ENCODE measurements at regions not wholly inside any gene's neighbourhood (a gene's known extent, or its start where the extent isn't known, plus 50 kb on each side); places are given as distances from the start of the nearest gene placed in this dataset.
"Not testable (repeated sequence)": the region's sequence is repeated elsewhere in the genome, so short reads cannot be mapped to it uniquely, and the experiment has no call there.

DNA sequence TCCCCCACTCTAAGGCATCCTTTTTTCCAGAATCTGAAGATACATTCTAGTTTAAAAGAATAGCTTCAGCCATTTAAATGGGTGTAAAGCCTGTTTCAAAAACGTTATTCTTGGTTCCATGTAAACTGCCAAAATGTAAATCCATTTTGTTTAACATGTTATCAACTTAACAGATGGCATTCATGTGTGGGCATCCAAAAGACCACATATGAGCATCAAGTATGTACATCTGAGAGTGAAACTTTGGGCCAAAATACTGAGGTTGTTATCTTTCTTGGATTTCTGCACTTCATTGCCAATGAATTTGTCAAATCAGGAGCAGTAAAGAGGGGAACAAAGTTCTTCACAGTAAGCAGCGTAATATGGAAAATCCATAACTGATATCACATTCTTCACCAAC, 395.4 kb downstream of the ZNF804A start:
- no peak for DNase-seq

DNA sequence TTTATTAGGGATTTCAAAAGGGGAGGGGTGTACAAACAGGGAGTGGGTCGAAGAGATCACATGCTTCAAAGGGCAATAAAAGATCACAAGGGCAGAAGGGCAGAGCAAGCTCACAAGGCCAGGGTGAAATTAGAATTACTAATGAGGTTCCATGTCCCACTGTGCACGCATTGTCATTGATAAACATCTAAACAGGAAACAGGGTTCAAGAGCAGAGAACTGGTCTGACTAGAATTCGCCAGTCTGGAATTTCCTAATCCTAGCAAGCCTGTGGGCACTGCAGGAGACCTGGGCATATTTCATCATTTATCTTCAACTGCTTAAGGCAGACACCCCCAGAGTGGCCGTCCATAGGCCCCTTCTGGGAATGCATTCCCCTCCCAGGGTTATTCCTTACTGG, 408.2 kb downstream of the ZNF804A start:
- DNase-seq: no peak

DNA sequence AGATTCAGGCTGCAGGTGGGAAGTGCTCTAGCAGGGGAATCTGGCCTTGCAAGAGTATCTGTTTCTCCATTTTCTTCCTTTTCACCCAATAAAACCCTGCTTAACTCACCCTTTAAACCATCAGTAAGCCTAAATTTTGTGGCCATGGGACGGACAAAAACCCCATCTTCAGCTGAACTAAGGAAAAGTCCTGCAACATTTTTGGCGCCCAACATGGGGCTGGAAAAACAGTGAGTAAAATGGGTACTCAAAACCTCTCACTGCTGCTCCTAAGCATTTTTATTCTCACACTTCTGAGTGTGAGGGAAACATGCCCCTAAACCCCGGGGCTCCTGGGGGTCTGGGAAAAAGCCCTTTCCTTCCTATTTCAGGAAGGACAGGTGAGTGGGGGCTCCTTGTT, 414.3 kb downstream of the ZNF804A start:
- DNase-seq: peak; percentile 10

DNA sequence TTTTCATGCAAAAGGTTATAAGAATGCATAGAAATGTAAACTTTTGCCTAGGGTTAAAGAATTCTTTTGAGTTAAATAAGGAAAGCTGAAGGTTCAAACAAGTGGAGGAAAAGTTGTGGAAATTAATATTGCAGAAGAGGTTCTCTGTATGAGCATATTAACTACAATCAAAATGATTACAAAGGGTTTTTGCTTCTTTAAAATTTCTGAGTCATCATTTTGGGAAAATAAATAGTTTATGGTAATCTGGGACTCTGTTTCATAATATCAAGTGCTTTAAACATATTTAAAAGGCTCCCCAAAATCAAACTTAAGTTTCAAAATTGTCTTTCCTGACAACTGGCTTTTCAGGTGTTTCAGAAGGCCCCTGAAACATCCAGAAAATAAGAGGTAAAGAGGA, 415.7 kb downstream of the ZNF804A start:
- DNase-seq: no peak

DNA sequence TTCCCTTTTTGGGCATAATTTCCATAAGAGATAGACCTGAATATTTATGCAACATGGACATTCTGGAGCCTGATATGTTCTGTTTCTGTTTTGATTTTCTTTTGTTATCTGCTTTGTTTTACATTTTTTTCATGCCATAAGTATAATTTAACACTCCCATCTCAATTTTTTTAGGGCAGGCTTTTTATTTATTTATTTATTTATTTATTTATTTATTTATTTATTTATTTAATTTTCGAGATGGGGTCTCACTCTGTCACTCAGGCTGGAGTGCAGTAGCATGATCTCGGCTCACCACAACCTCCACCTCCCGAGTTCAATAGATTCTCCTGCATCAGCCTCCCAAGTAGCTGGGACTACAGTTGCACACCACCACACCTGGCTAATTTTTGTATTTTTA, 427.6 kb downstream of the ZNF804A start:
- not testable (repeated sequence) for DNase-seq

DNA sequence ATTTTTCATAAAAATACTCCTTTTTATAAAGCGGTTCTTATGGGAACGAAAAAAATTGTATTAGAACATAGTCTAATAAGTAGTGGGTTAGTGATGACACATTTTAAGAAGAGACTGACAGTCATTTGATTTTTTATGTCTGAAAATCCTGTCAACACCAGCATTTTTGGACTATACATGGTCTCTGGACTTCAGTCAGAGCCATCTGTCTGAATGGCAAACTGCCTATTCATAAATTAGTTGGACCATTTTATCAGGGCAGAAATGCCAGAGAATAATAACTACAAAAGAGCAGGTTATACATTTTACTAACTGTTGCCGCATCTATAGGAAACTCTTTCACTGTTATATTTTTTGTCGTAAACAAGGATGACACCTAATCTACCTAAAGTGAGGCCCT, 437.6 kb downstream of the ZNF804A start:
- no peak for DNase-seq

DNA sequence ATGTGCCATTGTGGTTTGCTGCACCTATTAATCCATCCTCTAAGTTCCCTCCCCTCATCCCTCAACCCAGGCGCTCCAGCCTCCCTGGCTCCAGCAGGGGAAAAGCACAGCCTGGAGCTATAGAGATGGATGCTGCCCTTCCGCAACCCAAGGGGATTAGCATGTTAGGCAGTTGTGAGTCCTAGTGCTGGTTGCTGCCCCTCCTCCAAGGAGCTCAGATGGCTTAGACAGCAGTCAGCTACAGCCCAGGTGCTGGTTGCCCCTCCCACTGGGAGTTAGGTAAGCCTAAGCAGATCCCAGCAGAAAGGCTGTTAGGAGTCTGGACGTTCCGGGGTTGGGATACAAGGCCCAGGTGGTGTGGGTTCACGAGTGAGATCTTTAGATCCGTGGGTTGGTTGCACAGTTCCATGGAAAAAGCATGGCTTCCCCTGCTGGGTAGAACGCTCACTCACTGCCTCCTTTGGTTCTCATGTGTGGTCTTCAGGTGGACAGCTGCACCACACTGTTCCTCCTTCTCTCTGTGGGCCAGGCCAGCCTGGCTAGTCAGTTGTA, 446.1 kb downstream of the ZNF804A start:
- no peak for DNase-seq

DNA sequence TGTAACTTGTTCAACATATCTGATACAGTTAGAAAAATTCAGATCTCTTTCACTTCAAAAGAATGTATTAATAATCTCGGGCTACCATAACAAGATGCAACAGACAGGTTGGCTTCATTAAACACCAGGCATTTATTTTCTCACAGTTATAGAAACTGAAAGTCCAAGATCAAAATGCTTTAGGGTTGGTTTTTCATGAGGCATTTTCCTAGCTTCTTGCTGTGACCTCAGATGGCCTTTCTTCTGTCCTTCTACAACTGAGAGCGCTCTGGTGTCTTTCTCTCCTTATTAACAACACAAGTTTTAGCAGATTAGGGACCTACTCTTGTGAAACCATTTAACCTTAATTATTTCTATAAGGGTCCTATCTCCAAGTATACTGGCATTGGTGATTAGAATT, 452.5 kb downstream of the ZNF804A start:
- no peak for DNase-seq

DNA sequence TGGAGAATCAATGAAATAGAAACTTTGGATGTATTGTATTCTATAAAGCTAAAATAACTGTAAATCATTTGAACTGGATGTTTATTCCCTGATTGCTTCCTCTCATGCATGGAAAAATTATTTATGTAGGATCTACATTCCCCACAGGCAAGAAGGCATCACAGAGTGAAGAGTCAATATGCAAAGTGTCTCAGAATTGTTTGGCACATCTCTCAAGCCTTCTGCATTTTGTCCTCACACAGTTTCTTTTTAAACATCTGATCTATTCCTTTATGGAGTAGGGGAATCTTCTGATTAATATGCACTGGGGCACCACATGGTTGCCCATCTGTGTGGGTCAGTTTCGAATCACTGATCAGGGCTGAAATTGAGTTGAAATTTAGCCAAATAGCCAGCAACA, 465.4 kb downstream of the ZNF804A start:
- no peak for DNase-seq

DNA sequence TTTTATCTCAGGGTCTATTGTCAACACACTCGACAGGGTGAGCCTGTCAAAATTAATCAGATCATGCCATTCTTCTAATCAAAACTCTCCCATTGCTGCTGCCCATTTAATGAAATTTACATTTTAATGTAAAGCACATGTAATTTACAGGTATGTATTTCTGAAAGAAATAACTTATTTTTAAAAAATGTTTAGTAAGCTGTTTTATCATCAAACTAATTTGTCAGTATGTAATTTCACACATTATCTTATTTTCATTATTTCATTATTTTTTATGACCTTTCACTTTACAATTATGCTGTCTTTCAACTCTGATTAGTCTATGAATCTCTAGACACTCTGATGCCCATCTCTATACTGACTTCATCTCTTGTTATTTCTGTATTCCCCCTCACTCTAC, 467.8 kb downstream of the ZNF804A start:
- no peak for DNase-seq

DNA sequence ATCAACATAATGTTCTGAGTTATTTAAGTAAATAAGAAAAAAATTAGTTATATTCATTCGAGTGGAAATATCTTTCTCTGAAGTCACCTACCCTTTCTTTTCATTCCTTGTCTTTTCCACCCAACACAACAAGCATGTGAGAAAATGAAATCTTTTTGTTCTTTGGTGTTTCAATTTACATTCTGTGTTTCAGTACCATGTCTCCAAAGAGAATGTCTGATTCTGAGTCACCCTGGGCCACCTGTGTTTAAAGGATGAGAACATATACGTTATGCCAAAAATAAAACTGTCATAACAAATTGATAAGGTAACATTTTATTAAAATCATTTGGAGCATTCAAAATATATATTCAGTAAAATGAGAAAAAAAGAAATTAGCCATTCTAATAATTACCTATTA, 470.8 kb downstream of the ZNF804A start:
- no peak for DNase-seq

DNA sequence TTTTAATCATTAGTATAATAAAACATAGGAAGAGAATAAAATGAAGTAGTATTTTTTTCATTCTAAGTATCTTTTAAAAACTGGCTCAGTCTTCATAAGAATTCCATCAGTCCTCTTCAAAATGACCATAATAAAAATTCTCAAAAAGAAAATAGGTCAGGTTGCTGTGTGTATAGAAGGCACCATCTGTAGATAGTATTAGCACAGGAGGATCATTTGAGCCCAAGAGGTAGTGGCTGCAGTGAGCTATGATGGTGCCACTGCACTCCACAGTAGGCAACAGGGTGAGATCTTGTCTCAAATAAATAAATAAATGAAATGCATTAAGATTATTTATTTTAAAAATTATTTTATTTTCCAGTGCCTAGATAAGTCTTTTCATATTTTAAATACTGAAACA, 475.8 kb downstream of the ZNF804A start:
- no peak for DNase-seq

DNA sequence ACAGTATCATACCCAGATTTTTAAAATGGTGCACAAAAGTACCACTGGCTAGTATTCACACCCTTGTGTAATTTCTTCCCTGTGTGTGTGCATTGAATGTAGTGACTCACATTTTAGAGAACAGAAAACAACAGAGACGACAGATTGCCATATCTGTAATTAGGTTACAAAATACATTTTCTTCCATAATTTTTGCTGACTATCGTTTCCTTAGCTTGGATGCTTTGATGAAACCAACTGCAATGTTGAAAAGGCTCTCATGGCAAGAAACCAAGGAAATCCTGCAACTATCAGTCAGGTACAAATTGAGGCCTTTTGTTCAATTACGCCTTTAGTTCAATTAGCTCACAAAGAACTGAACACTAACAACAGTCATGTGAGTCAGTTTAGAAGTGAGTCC, 484.4 kb downstream of the ZNF804A start:
- no peak for DNase-seq

DNA sequence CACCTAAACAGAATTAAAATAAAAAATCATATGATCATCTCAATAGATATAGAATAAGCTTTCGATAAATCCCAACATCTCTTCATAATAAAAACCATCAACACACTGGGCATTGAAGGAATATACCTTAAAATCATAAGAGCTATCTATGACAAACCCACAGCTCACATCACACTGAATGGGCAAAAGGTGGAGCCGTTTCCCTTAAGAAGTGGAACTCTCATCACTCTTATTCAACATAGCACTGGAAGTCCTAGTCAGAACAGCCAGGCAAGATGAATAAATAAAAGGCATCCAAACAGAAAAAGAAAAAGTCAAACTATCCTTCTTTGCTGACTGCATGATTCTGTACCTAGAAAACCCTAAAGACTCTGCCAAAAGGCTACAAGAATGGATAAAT, 510.3 kb downstream of the ZNF804A start:
- DNase-seq: peak; percentile 1

DNA sequence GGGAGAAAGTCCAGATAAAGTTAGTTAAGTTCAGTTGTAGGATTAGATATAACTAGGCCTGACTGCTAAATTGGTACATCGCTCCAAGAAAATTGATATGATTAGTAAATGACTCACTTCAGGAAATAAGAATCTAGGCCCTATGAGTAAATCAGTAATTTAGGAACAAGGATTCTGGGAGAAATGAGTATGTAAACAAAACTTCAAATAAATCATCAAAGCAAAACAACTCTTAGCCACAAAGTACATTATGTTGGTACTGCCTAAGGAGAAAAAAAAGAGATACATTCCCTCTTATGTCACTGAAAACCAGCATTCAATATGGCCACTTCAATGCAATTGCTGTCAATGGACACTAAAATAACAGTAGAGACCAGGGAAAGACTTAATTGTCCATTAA, 529.1 kb downstream of the ZNF804A start:
- DNase-seq: no peak

DNA sequence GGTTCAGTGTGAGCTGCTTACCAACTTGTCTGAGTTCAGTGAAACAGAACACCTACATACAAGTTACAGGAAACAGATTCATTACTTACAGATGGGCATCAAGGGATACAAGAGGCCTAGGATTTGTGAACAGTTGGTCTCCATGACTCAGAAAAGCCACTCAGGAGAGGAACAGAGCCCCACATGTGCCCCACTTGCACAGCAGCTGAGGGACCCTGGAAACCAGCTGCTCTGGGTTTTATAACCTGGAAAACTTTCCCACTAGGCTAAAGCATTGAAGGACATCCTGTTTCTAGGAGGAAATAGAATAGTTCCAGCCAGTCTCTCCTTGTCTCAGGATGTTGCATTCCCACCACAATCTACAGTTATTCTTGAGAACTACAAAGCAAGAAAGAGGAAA, 530.0 kb downstream of the ZNF804A start:
- DNase-seq: no peak

DNA sequence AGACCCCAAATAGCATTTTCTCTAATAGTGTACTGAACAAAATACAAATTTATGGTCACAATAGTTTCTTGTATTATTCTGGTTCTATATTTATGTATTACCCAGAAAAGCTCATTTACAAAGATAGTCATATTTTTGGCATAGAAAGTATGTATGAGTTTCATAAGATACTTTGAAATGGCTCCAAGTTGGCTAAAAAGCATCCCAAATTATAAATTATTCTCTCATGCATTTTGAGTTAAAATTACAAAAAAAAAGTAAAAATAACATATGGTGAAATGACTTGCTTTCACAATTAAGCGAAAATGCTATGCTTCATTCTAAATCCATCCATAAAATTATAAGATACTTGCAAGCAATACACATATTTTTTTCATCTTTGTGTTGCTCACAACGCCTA, 530.7 kb downstream of the ZNF804A start:
- no peak for DNase-seq

DNA sequence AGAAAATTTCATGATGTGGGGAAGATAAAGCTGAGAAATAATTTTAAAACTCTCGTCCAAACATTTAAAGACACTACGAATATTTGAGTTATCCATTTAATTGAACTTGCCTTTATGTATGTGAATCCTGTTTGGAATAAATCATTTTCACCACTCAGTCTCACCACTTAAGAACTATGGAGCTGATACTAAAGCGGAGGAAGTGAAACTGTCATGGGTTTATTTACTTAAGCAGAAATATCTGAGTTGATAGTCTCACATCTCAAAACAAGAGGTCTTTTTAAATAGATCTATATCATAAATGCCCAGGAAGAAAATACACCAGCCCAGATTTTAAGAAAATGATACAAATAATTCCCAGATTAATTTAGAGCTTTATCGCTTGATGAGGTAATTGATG, 532.4 kb downstream of the ZNF804A start:
- DNase-seq: no peak

DNA sequence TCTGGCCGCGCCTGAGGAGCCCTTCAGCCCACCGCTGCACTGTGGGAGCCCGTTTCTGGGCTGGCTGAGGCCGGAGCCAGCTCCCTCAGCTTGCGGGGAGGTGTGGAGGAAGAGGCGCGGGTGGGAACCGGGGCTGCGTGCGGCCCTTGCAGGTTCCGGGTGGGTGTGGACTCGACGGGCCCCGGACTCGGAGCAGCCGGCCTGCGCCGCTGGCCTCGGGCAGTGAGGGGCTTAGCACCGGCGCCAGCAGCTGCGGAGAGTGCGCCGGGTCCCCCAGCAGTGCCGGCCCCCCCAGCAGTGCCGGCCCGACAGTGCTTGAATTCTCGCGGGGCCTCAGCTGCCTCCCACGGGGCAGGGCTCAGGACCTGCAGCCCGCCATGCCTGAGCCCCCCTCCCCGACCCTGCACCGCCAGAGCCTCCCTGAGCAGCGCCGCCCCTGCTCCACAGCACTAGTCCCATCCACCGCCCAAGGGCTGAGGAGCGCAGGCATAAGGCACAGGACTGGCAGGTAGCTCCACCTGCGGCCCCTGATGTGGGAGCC, 534.2 kb downstream of the ZNF804A start:
- no peak for DNase-seq

DNA sequence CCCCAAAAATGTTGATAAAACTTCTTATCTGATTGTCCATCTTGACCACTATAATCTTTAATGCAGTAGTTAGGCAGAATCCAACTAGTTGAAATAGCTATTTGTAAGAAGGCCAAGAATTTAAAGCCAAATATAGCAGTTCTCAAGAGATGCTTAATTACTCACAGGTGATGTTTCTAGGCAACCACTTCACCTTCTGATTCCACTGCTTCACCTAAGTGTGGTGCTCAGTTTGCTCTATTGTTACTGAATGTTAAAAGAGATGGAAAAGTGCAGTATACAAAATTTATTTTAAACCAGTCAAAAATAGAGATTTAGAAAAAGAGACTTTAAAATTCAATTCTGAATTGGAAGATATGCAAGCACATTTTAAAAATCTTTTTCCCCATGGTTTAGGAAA, 539.4 kb downstream of the ZNF804A start:
- DNase-seq: no peak

DNA sequence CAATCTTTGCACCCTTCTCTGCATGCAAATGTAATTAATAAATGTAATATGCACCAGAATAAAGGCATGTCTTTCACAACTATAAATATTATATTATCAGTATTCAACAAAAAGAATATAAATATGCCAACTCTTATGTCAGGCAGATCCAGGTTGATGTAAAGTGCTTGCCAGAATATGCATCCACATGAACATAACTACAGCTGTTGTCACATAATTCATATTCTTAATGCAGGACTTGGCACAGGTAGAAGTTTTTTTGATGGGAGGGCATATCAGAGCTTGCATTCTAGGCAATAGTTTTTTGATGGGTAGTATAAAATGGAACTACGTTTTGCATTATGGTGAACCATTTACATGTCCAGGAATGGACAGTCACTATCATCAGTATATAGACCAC, 544.3 kb downstream of the ZNF804A start:
- DNase-seq: no peak

DNA sequence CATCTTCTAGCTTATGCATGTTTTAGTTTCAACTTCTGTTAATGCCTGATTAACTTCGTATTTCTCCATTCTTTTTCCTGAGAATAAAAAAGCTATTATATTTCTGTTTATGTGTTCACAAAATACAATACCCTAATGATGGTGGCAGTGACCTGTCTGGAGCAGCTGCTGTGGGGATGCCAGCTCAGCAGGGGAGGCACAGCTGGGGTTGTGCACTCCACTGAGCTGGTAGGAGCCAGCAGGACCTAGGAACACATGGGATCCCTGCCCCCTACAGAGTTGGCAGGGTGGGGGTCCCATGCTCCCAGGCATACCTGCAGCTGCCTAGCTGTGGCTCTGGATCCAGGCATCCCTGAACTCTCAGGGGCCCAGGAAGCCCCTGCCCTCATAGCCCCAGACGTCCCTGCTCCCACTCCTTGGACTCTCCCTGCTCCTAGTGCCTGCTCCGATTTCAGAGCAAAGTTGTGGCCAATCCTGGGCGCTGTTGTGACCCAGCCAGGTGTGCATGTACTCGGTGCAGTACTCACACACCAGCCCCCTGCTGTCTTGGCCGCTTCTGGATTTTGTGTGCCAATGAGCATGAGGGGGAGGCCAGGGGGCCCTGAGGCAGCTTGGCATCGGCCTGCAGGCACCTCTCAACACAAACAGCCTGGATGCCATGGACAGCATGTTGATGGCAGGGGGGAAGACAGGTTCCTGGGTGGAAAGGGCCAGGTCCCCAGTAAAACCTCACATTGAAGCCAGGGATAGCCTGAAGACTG, 546.0 kb downstream of the ZNF804A start:
- no peak for DNase-seq

DNA sequence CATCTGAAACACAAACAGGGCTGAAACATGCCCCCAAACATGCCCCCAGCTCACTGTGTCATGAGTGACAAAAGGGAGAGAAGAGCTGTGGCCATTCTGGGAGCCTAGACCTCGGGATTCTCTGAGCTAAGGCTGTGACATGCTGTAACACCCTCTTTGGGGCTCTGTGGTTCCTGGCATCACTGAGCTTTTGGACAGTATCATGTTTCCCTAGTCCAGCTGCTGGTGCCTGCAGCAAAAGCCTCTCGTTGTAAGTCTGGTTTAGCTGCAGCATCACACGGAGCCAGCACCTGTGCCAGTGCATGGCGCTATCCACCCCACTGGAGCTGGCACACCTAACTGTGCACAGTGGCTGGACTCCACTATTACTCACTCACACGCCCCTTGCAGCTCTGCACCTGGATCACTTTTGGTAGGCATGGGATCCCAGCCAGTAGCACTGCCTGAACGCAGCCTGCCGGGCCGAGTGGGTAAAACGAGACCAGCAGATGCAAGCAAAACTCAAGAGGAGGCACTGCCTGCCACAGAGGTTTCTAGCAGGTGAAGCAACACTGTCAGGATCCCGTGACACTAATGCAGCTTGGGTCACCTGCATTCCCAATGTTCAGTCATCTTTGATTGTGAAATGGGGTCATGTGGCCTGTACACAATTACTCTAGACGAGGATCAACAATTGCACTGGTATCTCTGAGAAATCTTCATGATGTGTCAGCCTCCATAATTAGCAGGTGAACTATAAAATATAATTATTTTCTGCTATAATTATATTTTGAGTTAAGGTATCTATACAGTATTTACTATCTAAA, 547.2 kb downstream of the ZNF804A start:
- no peak for DNase-seq

DNA sequence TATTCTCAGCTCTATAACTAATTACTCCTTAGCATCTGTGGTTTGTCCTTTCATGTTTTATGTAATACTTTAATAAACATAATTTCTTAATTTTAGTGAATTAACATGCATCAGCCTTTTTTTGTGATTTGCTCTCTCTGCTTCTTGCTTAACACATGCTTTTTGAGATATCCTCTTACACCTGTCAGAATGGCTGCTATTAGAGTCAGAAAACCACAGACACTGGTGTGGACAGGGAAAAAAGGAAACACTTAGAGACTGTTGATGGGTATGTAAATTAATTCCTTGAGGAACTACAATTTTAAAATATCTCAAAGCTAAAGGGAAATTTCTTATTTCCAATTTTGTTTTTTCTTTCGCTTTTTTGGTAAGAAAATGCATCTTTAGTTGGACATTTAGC, 549.0 kb downstream of the ZNF804A start:
- DNase-seq: no peak
